Fibroblast of villous mesenchyme (primary cell): ENCODE measurements at regions not wholly inside any gene's neighbourhood (a gene's known extent, or its start where the extent isn't known, plus 50 kb on each side); places are given as distances from the start of the nearest gene placed in this dataset.

Experiments used
- DNase-seq: peaks from one replicate; pipeline ENCODE4 v3.0.0-alpha.2; 2010; ENCODE audit warnings: low read depth
- H3K4me3 ChIP-seq: 2 replicates; pipeline ENCODE4 v1.5.1; 2011; ENCODE audit warnings: low read depth, mild to moderate bottlenecking, low read length
- TF ChIP-seq, protein P1 (sequence below): IDR thresholded peaks from 2 replicates; pipeline ENCODE4 v1.5.1; 2012; ENCODE audit warnings: low read depth, mild to moderate bottlenecking, low read length; ENCODE audit not compliant: insufficient read depth

DNA sequence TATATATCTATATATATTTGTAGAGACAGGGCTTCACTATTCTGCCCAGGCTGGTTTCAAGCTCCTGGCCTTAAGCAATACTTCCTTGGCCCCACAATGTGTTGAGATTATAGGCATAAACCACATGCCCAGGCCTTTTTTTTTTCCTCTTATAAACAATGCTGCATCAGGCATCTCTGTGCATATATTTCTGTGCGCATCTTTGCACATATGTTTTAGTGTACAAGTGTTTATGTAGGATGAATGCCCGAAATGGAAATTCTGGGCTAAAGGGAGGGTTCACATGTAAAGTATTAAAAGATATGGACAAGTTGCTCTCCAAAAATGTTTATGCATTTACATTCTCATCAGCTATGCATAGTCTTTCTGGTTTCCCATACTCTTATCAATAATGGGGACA, 183.2 kb upstream of the SPRED2 start:
- DNase-seq, result no peak
- TF ChIP-seq, protein P1, sequence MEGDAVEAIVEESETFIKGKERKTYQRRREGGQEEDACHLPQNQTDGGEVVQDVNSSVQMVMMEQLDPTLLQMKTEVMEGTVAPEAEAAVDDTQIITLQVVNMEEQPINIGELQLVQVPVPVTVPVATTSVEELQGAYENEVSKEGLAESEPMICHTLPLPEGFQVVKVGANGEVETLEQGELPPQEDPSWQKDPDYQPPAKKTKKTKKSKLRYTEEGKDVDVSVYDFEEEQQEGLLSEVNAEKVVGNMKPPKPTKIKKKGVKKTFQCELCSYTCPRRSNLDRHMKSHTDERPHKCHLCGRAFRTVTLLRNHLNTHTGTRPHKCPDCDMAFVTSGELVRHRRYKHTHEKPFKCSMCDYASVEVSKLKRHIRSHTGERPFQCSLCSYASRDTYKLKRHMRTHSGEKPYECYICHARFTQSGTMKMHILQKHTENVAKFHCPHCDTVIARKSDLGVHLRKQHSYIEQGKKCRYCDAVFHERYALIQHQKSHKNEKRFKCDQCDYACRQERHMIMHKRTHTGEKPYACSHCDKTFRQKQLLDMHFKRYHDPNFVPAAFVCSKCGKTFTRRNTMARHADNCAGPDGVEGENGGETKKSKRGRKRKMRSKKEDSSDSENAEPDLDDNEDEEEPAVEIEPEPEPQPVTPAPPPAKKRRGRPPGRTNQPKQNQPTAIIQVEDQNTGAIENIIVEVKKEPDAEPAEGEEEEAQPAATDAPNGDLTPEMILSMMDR, result no peak
- no peak overlapping the region for H3K4me3 ChIP-seq

DNA sequence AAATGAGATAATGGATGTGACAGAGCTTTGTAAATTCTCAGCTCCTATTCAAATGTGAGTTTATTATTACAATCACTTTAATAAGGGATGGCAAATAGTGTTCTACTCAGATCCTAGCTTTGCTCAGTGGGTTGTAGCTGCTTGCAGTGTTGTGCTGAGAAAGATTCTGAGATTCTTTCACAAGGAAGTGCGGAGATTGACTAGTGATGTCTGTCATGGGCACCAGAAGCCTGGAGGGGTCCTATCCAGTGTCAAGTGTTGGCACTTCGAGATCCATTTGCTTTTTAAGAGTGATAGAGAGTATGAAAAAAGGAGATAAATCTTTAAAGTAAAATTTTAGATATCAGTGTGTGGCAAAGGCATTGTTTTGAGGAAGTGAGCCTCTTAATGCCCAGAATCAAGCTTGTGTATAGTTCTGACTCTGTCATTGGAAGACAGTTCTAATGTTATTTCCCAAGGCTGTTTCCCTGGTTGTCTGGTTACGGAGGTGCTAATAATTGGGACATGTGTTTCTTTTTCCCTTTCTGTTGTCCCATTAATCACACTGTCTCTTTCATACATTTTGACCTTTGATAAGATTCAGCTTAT, 181.7 kb upstream of the SPRED2 start:
- H3K4me3 ChIP-seq, result no peak overlapping the region
- TF ChIP-seq, protein P1, result no peak
- no peak for DNase-seq

DNA sequence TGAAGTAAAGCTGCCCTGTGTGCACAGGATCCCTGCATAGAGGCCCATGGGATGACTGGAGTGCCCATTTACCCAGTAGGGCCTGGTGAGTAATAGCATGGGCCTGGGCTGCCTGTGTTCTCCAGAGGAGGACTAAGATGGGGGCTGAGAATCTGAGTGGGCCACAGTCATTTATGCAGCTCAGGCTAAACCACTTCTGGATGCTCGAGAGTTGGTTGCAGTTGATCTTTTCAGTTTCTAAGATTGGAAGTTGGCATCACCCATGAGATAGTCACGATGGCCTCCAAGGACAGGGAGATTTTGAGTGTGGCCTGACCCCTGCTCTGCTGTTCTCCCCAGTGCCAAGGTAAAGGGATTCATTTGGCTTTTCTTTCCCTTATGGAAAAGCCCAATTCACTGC, 179.1 kb upstream of the SPRED2 start:
- DNase-seq, result no peak
- no peak overlapping the region for H3K4me3 ChIP-seq
- TF ChIP-seq, protein P1, result no peak

DNA sequence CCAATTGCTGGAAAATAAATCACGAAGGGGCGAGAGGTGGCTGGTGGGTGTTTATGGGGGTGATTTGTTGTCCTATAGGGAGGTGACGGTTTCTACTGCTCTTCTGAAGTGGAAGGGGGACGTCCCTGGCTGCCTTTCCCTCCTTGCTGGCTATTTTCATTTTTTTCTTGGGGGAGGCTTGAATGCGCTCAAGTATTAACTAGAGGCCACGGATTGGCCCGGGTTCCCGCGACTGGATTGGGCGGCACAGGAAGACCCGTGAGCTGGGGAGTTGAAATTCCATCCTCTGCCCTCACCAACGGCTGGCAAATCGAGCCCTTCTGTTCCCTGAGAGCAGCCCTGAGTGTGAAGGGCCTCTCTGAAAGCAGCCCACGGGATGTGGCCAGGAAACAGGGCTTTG, 176.5 kb upstream of the SPRED2 start:
- DNase-seq, result no peak
- H3K4me3 ChIP-seq, result no peak overlapping the region
- TF ChIP-seq, protein P1, result no peak

DNA sequence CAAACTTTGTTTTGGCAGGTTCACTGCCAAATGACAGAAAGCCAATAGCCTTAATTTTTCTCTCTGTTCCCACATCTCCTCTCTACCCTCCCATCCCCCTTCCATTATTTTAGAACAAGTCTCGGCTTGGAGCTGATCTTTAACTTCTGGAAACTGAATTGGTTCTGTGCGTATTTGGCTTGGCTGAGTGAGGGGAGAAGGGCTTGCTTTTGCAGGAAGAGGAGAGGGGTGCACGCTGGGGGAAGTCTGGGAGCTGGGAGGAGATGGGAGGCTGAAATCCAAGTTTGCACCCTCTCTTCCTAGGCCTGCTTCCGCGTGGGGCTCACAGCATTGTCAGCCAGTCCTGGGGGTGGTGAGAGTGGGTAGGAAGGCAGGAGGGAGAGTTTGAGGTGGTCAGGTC, 176.1 kb upstream of the SPRED2 start:
- TF ChIP-seq, protein P1, result no peak
- DNase-seq, result no peak
- no peak overlapping the region for H3K4me3 ChIP-seq

DNA sequence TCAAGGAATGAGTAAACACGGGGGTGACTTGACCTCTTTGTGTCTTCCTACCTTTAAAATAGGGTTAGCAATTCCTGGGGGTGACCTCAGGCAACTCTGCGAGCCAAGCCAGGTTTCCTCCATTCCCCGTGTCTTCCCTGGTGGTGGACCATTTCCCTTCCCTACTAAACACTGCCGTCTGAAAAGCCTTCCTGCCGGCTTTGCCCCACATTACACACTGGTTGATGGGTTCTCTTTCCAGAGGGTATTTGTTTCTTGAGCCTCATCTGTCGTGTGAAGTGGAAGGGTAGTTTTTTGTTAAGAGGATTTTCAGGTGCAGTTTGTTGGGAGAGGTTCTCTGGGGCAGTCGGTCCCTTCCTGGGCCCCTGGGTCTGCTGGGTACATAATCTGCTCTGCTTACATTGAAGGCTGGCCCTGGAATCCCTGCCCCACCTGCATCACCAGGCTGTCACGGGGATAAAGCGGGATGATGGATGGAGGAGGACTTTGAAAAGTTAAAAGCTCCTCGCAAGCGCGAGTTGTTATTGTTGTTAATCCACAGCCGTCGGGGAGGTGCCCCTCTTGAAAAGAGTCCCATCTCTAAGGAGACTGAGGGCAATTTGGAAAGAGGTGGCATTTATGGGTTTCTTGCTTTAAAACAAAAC, 175.4 kb upstream of the SPRED2 start:
- TF ChIP-seq, protein P1, result no peak
- DNase-seq, result no peak
- no peak overlapping the region for H3K4me3 ChIP-seq

DNA sequence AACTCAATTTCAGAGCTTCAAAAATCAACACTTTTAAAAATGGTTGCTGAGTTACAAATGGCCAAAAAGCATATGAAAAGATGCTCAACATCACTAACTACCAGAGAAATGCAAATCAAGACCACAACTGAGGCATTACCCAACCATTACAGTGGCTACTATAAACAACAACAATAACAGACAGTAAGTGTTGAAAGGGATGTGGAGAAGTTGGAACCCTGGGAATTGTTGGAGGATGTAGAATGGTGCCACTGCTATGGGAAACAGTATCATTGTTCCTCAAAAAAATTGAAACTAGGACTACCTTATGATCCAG, 173.3 kb upstream of the SPRED2 start:
- H3K4me3 ChIP-seq, result no peak overlapping the region
- no peak for DNase-seq
- TF ChIP-seq, protein P1, result no peak
